WI38 (cell line): ENCODE measurements at regions not wholly inside any gene's neighbourhood (a gene's known extent, or its start where the extent isn't known, plus 50 kb on each side); places are given as distances from the start of the nearest gene placed in this dataset.

ENCODE experiments used
- H3K4me3 ChIP-seq: 2 replicates; pipeline ENCODE4 v1.5.1; 2011; ENCODE audit warnings: low read depth, mild to moderate bottlenecking, control low read depth, low read length
- CTCF ChIP-seq: IDR thresholded peaks from 2 replicates; pipeline ENCODE4 v1.5.1; 2012; ENCODE audit warnings: low read depth, mild to moderate bottlenecking, control low read depth, low read length

- no peak overlapping the region for H3K4me3 ChIP-seq
- TF ChIP-seq CTCF, result peak; percentile 48
Observed at GRCh38 chr5:174571662-174572397, 152.6 kb upstream of the MSX2 start.

- TF ChIP-seq CTCF, result no peak
- no peak overlapping the region for H3K4me3 ChIP-seq
Observed at GRCh38 chr5:174572591-174572990, 151.8 kb upstream of the MSX2 start.

GRCh38 chr5:174573221-174573994, 151.0 kb upstream of the MSX2 start:
- H3K4me3 ChIP-seq, result no peak overlapping the region
- no peak for TF ChIP-seq CTCF

GRCh38 chr5:174575043-174575442, 149.3 kb upstream of the MSX2 start:
- no peak for TF ChIP-seq CTCF
- H3K4me3 ChIP-seq, result no peak overlapping the region

GRCh38 chr5:174576042-174576441, 148.3 kb upstream of the MSX2 start:
- no peak overlapping the region for H3K4me3 ChIP-seq
- TF ChIP-seq CTCF, result no peak

GRCh38 chr5:174581479-174581878, 142.9 kb upstream of the MSX2 start:
- no peak overlapping the region for H3K4me3 ChIP-seq
- TF ChIP-seq CTCF, result no peak

- H3K4me3 ChIP-seq, result no peak overlapping the region
- TF ChIP-seq CTCF, result no peak
Observed at GRCh38 chr5:174581894-174582293, 142.5 kb upstream of the MSX2 start.
